ENCODE measurements at regions not wholly inside any gene's neighbourhood (a gene's known extent, or its start where the extent isn't known, plus 50 kb on each side); places are given as distances from the start of the nearest gene placed in this dataset.

DNA sequence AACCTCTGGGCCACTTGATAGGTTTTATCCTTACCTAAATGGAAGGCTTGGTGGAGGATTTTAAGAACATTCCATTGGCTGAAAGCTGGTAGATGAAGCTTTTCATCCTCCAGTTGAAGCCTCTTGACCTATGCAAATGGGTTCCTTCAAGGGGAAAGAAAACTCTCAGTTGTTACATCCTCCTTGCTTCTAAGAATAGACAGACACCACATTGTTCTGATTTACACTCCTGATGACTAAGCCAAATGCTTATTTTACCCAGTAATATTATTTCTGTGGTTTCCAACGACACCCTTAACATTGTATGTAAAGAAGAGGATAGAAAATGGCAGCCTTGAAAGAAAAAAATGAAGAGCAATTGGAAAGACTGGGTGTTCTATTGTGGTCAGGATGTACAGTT lies 480.5 kb downstream of the OTOL1 start:
- TF ChIP-seq POLR2A (IDR thresholded peaks at IDR 0.05; ENCODE audit: low read depth, low read length) (no peak), CTCF (IDR thresholded peaks at IDR 0.05 in 2 of 3, conservative IDR thresholded peaks at IDR 0.05 in 1 of 3; ENCODE audit: control insufficient read depth in 2 of 3, extremely low read depth in 1 of 3, insufficient read depth in 1 of 3, low read depth in 3 of 3, low read length in 3 of 3) (no peak), NR2C2 (IDR thresholded peaks at IDR 0.05; ENCODE audit: borderline replicate concordance, control insufficient read depth, insufficient read length, low read depth) (no peak), BHLHE40 (IDR thresholded peaks at IDR 0.05; ENCODE audit: borderline replicate concordance in 1 of 2, low read depth in 2 of 2, low read length in 1 of 2) (no peak)
- TF ChIP-seq, protein P1, sequence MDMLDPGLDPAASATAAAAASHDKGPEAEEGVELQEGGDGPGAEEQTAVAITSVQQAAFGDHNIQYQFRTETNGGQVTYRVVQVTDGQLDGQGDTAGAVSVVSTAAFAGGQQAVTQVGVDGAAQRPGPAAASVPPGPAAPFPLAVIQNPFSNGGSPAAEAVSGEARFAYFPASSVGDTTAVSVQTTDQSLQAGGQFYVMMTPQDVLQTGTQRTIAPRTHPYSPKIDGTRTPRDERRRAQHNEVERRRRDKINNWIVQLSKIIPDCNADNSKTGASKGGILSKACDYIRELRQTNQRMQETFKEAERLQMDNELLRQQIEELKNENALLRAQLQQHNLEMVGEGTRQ (IDR thresholded peaks at IDR 0.05; ENCODE audit: borderline replicate concordance, low read depth, low read length) = no peak
